Ovary (tissue), 7 donors: ENCODE measurements at regions not wholly inside any gene's neighbourhood (a gene's known extent, or its start where the extent isn't known, plus 50 kb on each side); places are given as distances from the start of the nearest gene placed in this dataset.

ENCODE experiments used
- DNase-seq, 5 donors: peaks; one replicate each; pipeline ENCODE4 v3.0.0-alpha.2; 2019 to 2020
- H3K27ac ChIP-seq, 2 donors: fragments of 200-600 bp; one replicate each; pipeline versions ENCODE4 v1.5.1 to v1.8.0; 2019 to 2022
- H3K27me3 ChIP-seq: fragments of 200-600 bp; one replicate; pipeline ENCODE4 v1.8.0; 2022
- H3K36me3 ChIP-seq: fragments of 200-600 bp; sonication (generic); one replicate; pipeline ENCODE4 v1.5.1; 2019
- H3K4me1 ChIP-seq: one replicate; pipeline ENCODE4 v1.8.1; 2013; ENCODE audit warnings: mild to moderate bottlenecking, moderate library complexity; ENCODE audit not compliant: insufficient read depth
- H3K4me3 ChIP-seq: fragments of 200-600 bp; sonication (generic); one replicate; pipeline ENCODE4 v1.5.1; 2017
- H3K9me3 ChIP-seq, 2 donors: fragments of 200-600 bp in 1 of 2; sonication (generic) in 1 of 2; one replicate each; pipeline versions ENCODE4 v1.5.1 to v1.8.1; 2013 to 2019; ENCODE audit warnings: mild to moderate bottlenecking in 1 of 2, moderate library complexity in 1 of 2
- CTCF ChIP-seq, 3 donors: fragments of 450-650 bp in 2 of 3; fragments of 200-600 bp in 1 of 3; IDR thresholded peaks; one replicate each; pipeline versions ENCODE4 v1.5.1 to v1.8.0; 2016 to 2022; ENCODE audit warnings: antibody characterized with exemption in 3 of 3, mild to moderate bottlenecking in 1 of 3
- EP300 ChIP-seq: sonication (generic); formaldehyde crosslinking; IDR thresholded peaks from one replicate; pipeline ENCODE4 v1.6.1; 2017; ENCODE audit warnings: antibody characterized with exemption
- POLR2A ChIP-seq: fragments of 450-650 bp; IDR thresholded peaks from one replicate; pipeline ENCODE4 v1.6.1; 2017; ENCODE audit warnings: antibody characterized with exemption, mild to moderate bottlenecking, moderate library complexity
- WGBS, 3 donors: extraction: QIAGEN DNeasy Blood & Tissue Kit in 1 of 3; methylation state at CpG; one replicate each; pipeline versions ENCODE4 v1.1.5 to v1.1.7; 2013 to 2017; 5-methylcytosine and 5-hydroxymethylcytosine counted together
- intact Hi-C, 4 donors: fragments of 100-400 bp; cut with DNase I; formaldehyde crosslinking; loops; one replicate each; pipeline versions ENCODE4 v1.11.0 to v1.15.1; 2022 to 2023
- donor health status: DM: no; HTN: no; CAD: no; lungs with moderate emphysema.
- donor health status: DM: no; HTN: no; CAD: no.
- donor health status: Bipolar disorder and iron deficiency.
- donor health status: DM: no; HTN: no; CAD: no.
- donor health status: DM: yes; HTN: yes; CAD: no.

GRCh38 chr3:184633237-184633579 is 71.6 kb downstream of the EPHB3 start:
- H3K27ac ChIP-seq: no peak overlapping the region
- intact Hi-C loops: loop anchor here in 1 of 4 donors (5.0 kb wide), 1 partner anchor 1404 kb away; no protein-coding TSS in a partner anchor
- 71 to 77% (median 74%) methylated on average over 5 of the region's 5 CpGs for WGBS, 3 donors
- H3K4me1 ChIP-seq: no peaks in the 10 kb centered on the region
- DNase-seq: no peak
- H3K27me3 ChIP-seq: no peaks in the 10 kb centered on the region
- no peaks in the 10 kb centered on the region for H3K9me3 ChIP-seq
- no peaks in the 10 kb centered on the region for H3K36me3 ChIP-seq
- H3K4me3 ChIP-seq: no peak overlapping the region
- TF ChIP-seq CTCF (IDR thresholded peaks at IDR 0.05) (no peak), EP300 (no peak), POLR2A (no peak)

GRCh38 chr3:184632551-184633236 is 71.1 kb downstream of the EPHB3 start:
- no peak for DNase-seq
- Histone ChIP-seq H3K4me3 (no peak overlapping the region), H3K4me1 (no peaks in the 10 kb centered on the region), H3K36me3 (no peaks in the 10 kb centered on the region), H3K9me3 (no peaks in the 10 kb centered on the region), H3K27ac (no peak overlapping the region), H3K27me3 (no peaks in the 10 kb centered on the region)
- intact Hi-C loops: loop anchor here in 1 of 4 donors (5.0 kb wide), 1 partner anchor 1405 kb away; no protein-coding TSS in a partner anchor
- WGBS, 3 donors: 86 to 92% (median 89%) methylated on average over 11 of the region's 11 CpGs
- no peak for TF ChIP-seq POLR2A
- no peak for TF ChIP-seq CTCF (IDR thresholded peaks at IDR 0.05)
- no peak for TF ChIP-seq EP300
